Gastroesophageal sphincter (tissue), 4 donors: ENCODE measurements at regions not wholly inside any gene's neighbourhood (a gene's known extent, or its start where the extent isn't known, plus 50 kb on each side); places are given as distances from the start of the nearest gene placed in this dataset.

Experiments
- ATAC-seq: fragments of 150-250 bp; one replicate; pipeline ENCODE4 v1.9.1; 2016; ENCODE audit warnings: mild to moderate bottlenecking, moderate library complexity
- H3K27ac ChIP-seq, 4 donors: fragments of 200-600 bp; sonication (generic) in 3 of 4; 1 replicate in 3 of 4; 2 replicates in 1 of 4; pipeline ENCODE4 v1.5.1; 2016 to 2019
- H3K27me3 ChIP-seq: fragments of 200-600 bp; sonication (generic); one replicate; pipeline ENCODE4 v1.5.1; 2019
- H3K36me3 ChIP-seq, 2 donors: fragments of 200-600 bp; sonication (generic); one replicate each; pipeline ENCODE4 v1.5.1; 2019; ENCODE audit warnings: control low read depth in 1 of 2
- H3K4me1 ChIP-seq, 3 donors: fragments of 200-600 bp; sonication (generic); 1 replicate in 2 of 3; 2 replicates in 1 of 3; pipeline ENCODE4 v1.5.1; 2016 to 2019; ENCODE audit warnings: control low read depth in 2 of 3
- H3K4me3 ChIP-seq, 2 donors: fragments of 200-600 bp; sonication (generic); one replicate each; pipeline ENCODE4 v1.5.1; 2019; ENCODE audit warnings: mild to moderate bottlenecking in 1 of 2, moderate library complexity in 1 of 2
- H3K9me3 ChIP-seq, 3 donors: fragments of 200-600 bp; sonication (generic); one replicate each; pipeline ENCODE4 v1.5.1; 2017 to 2019; ENCODE audit warnings: control low read depth in 2 of 3
- EP300 ChIP-seq: sonication (generic); formaldehyde crosslinking; IDR thresholded peaks from one replicate; pipeline ENCODE4 v1.6.1; 2017; ENCODE audit warnings: antibody characterized with exemption, mild to moderate bottlenecking
- POLR2A ChIP-seq, 2 donors: fragments of 450-650 bp; IDR thresholded peaks; one replicate each; pipeline ENCODE4 v1.6.1; 2017; ENCODE audit warnings: antibody characterized with exemption in 2 of 2, mild to moderate bottlenecking in 2 of 2, moderate library complexity in 1 of 2
- POLR2AphosphoS5 ChIP-seq: sonication (generic); formaldehyde crosslinking; IDR thresholded peaks from one replicate; pipeline ENCODE4 v1.6.1; 2017; ENCODE audit warnings: antibody characterized with exemption
- WGBS, 2 donors: methylation state at CpG; one replicate each; pipeline ENCODE4 v1.1.5; 2018; ENCODE audit warnings: low coverage in 1 of 2; 5-methylcytosine and 5-hydroxymethylcytosine counted together
- TF ChIP-seq, protein P1 (sequence below), 4 experiments: fragments of 200-600 bp in 2 of 4; fragments of 450-650 bp in 2 of 4; sonication (generic) in 1 of 4; IDR thresholded peaks; one replicate each; pipeline ENCODE4 v1.5.1; 2017 to 2019; ENCODE audit warnings: antibody characterized with exemption in 4 of 4, mild to moderate bottlenecking in 2 of 4, moderate library complexity in 2 of 4

DNA sequence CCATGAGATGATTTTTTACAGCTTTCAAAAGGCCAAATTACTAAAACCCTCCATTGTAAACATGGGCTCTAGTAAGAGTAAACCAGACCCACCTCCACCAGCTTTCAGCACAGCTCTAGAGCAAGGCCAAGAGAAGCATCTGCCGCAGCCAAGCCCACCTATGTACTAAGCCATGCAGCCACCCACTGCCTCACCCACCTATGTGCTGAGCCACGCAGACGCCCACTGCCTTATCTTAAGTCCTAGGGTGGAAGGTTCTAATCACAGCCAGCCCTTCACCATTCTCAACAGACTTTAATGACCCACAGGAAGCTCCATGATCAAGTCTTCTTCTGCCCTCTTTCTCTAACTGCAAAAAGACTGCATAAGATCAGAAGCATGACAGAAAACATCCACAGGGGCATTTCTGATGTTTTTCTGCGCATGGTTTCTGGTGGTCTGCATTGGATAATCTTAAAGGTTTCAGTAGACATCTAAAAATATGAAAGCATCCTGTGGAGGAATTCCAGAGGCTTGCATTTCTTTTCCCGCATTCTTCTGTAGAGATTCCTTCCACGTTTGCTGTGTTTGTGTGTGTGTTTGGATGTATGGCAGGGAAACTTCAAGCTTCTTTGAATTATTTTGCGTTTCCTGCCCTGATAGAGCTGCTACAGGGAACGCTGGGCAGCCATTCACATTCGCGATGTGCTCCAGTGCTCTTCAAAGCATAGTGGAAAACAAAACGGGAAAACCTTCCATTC, 286.1 kb upstream of the KLF6 start:
- no peaks in the 10 kb centered on the region for H3K27me3 ChIP-seq
- 94 to 97% methylated on average over 7 to 10 of the region's 11 CpGs for WGBS, 2 donors
- ATAC-seq, result no peak
- TF ChIP-seq, protein P1, sequence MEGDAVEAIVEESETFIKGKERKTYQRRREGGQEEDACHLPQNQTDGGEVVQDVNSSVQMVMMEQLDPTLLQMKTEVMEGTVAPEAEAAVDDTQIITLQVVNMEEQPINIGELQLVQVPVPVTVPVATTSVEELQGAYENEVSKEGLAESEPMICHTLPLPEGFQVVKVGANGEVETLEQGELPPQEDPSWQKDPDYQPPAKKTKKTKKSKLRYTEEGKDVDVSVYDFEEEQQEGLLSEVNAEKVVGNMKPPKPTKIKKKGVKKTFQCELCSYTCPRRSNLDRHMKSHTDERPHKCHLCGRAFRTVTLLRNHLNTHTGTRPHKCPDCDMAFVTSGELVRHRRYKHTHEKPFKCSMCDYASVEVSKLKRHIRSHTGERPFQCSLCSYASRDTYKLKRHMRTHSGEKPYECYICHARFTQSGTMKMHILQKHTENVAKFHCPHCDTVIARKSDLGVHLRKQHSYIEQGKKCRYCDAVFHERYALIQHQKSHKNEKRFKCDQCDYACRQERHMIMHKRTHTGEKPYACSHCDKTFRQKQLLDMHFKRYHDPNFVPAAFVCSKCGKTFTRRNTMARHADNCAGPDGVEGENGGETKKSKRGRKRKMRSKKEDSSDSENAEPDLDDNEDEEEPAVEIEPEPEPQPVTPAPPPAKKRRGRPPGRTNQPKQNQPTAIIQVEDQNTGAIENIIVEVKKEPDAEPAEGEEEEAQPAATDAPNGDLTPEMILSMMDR (IDR thresholded peaks at IDR 0.05), result no peak
- TF ChIP-seq EP300, result no peak
- no peaks in the 10 kb centered on the region for H3K9me3 ChIP-seq
- H3K4me1 ChIP-seq, result peaks cover 0 to 18% (median 0%) of the 10 kb centered on the region in 3 donors
- no peak overlapping the region for H3K4me3 ChIP-seq
- H3K36me3 ChIP-seq, result no peaks in the 10 kb centered on the region
- H3K27ac ChIP-seq, result no peak overlapping the region

DNA sequence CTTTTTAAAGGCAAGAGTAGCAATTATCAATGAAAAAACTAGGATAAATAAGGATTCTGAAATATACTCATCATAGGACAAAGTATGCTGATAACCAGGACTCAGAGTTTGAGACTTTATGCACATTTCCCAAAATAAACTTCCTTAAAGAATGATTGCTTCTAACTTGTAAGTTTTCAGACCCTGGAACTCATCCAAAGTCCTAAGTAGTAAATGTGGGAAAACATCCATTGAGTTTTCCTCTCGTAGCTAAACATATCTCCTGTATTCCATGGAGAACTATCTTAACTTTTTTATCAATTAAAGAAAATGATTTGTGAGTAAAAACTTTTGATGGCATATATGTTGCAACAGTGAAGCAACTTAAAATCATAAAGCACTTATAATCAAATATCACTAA, 285.2 kb upstream of the KLF6 start:
- no peak for ATAC-seq
- no peak overlapping the region for H3K4me3 ChIP-seq
- peaks cover 0 to 18% (median 0%) of the 10 kb centered on the region in 3 donors for H3K4me1 ChIP-seq
- 31 to 32% methylated on average over 1 of the region's 1 CpG for WGBS, 2 donors
- no peaks in the 10 kb centered on the region for H3K9me3 ChIP-seq
- H3K36me3 ChIP-seq, result no peaks in the 10 kb centered on the region
- TF ChIP-seq, protein P1 (IDR thresholded peaks at IDR 0.05), result no peak
- TF ChIP-seq POLR2AphosphoS5 (no peak), POLR2A (IDR thresholded peaks at IDR 0.05) (no peak), EP300 (no peak)
- H3K27me3 ChIP-seq, result no peaks in the 10 kb centered on the region
- H3K27ac ChIP-seq, result no peak overlapping the region

DNA sequence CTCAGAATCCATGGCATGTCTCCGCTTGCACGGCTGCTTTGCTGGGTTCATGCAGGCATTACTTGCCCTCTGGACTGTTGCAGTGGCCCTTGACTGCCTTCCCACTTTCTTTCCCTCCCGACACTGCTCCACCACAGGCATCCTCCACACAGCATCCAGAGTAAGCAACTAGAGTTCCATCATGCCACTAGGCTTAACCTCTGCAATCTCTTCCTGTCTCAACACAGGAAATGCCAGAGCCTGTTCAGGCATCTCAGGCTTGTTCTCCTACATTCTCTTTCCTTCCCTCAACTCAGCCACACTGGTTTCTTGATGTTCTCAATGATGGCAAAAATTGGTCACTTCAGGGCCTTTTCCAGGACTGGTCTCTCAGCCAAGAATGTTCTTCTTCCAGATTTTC, 284.5 kb upstream of the KLF6 start:
- no peak for ATAC-seq
- H3K27me3 ChIP-seq, result no peaks in the 10 kb centered on the region
- no peak for TF ChIP-seq EP300
- no peak for TF ChIP-seq POLR2AphosphoS5
- TF ChIP-seq, protein P1 (IDR thresholded peaks at IDR 0.05), result no peak
- no peak for TF ChIP-seq POLR2A (IDR thresholded peaks at IDR 0.05)
- no peak overlapping the region for H3K27ac ChIP-seq
- 89 to 96% methylated on average over 3 of the region's 3 CpGs for WGBS, 2 donors
- no peak overlapping the region for H3K4me3 ChIP-seq
- no peaks in the 10 kb centered on the region for H3K9me3 ChIP-seq
- H3K36me3 ChIP-seq, result no peaks in the 10 kb centered on the region
- peaks cover 0 to 15% (median 0%) of the 10 kb centered on the region in 3 donors for H3K4me1 ChIP-seq

DNA sequence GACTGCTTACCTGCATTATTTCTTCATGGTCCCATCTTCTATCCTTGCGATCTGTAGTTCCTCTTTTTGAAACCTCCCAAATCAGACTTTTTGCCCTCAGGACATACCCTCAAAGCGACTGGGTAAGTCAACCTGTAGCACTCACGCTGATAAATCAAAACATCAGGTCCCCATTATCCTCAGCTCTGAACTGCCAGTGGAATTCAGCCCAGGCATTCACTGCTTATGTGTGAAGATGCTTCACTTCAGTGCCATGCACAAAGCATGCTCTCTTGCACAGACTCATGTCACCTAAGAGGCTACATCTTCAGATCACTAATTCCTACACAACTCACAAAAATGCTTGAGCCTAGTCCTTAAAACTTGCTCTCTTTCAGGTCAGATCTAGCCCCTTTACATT, 283.6 kb upstream of the KLF6 start:
- no peaks in the 10 kb centered on the region for H3K36me3 ChIP-seq
- H3K4me3 ChIP-seq, result no peak overlapping the region
- H3K27ac ChIP-seq, result no peak overlapping the region
- WGBS, 2 donors, result 97% methylated on average over 3 of the region's 3 CpGs; no CpG with 5 or more reads in 1 of the 2 donors
- no peaks in the 10 kb centered on the region for H3K9me3 ChIP-seq
- H3K4me1 ChIP-seq, result peaks cover 0 to 6% (median 0%) of the 10 kb centered on the region in 3 donors
- H3K27me3 ChIP-seq, result no peaks in the 10 kb centered on the region
- TF ChIP-seq POLR2A (IDR thresholded peaks at IDR 0.05) (no peak), EP300 (no peak), POLR2AphosphoS5 (no peak)
- TF ChIP-seq, protein P1 (IDR thresholded peaks at IDR 0.05), result no peak
- no peak for ATAC-seq

DNA sequence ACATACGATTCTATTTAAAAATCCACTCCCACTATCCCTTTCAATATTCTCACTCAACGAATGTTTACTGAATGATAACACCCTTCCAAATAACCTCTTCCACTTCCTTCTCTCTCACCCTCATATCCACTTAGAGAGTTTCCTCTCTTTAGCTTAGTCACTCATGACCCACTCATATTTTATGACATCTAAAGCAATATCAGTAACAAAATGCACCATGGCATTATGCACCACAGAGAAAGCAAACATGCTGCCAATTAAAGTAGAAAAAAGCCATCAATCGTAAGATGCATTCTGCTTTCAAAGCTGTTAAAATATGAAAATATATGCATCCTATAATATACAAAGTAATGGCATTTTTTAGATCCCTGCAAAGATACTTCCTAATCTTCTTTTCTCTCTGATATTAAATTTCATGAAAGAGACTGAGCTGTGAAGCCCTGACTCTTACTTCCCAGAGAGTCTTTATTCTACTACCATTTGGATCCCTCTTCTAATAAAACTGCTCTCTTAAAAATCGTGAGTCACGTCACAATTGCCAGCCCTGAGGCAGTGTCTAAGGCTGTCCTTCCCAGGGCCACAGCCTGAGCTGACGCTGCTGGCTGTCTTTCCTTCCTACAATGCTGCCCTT, 283.0 kb upstream of the KLF6 start:
- no peak overlapping the region for H3K27ac ChIP-seq
- WGBS, 2 donors, result 55 to 68% methylated on average over 6 of the region's 6 CpGs

More for the DNA sequence above, 283.0 kb upstream of the KLF6 start:
- H3K27me3 ChIP-seq, result no peaks in the 10 kb centered on the region
- H3K4me1 ChIP-seq, result peaks cover 0 to 4% (median 0%) of the 10 kb centered on the region in 3 donors
- ATAC-seq, result no peak
- TF ChIP-seq POLR2A (IDR thresholded peaks at IDR 0.05), result no peak
- TF ChIP-seq EP300, result no peak
- no peak overlapping the region for H3K4me3 ChIP-seq
- H3K9me3 ChIP-seq, result no peaks in the 10 kb centered on the region
- H3K36me3 ChIP-seq, result no peaks in the 10 kb centered on the region
